ENCODE measurements at regions not wholly inside any gene's neighbourhood (a gene's known extent, or its start where the extent isn't known, plus 50 kb on each side); places are given as distances from the start of the nearest gene placed in this dataset.

GRCh38 chr6:77123527-77123926 lies 339.8 kb downstream of the HTR1B start:
- no peak overlapping the region for H3K27ac ChIP-seq
- POLR2A ChIA-PET (ENCODE audit: unreplicated experiment): no interaction called here
- H3K36me3 ChIP-seq (ENCODE audit: low read depth): no peaks in the 10 kb centered on the region
- no TSS peak for BruUV-seq (replicated peaks)
- H3K9me3 ChIP-seq (ENCODE audit: insufficient read depth, low read depth): no peaks in the 10 kb centered on the region
- H3F3A ChIP-seq (ENCODE audit: insufficient read depth, low read depth): no peaks in the 10 kb centered on the region
- 0 out of 2 replicates have a peak, but pooled peaks cover under 1% of the 10 kb centered on the region for H4K20me1 ChIP-seq (ENCODE audit: insufficient read depth)
- no peak overlapping the region for H3K4me2 ChIP-seq
- H2AFZ ChIP-seq: no peak overlapping the region
- no peak overlapping the region for H3K4me3 ChIP-seq
- CTCF ChIA-PET: no interaction called here
- TF ChIP-seq, protein P1, sequence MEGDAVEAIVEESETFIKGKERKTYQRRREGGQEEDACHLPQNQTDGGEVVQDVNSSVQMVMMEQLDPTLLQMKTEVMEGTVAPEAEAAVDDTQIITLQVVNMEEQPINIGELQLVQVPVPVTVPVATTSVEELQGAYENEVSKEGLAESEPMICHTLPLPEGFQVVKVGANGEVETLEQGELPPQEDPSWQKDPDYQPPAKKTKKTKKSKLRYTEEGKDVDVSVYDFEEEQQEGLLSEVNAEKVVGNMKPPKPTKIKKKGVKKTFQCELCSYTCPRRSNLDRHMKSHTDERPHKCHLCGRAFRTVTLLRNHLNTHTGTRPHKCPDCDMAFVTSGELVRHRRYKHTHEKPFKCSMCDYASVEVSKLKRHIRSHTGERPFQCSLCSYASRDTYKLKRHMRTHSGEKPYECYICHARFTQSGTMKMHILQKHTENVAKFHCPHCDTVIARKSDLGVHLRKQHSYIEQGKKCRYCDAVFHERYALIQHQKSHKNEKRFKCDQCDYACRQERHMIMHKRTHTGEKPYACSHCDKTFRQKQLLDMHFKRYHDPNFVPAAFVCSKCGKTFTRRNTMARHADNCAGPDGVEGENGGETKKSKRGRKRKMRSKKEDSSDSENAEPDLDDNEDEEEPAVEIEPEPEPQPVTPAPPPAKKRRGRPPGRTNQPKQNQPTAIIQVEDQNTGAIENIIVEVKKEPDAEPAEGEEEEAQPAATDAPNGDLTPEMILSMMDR (conservative IDR thresholded peaks at IDR 0.05): no peak
- TF ChIP-seq EZH2 (IDR thresholded peaks at IDR 0.05; ENCODE audit: low read depth): no peak
- no peaks in the 10 kb centered on the region for H3K4me1 ChIP-seq (replicated peaks; ENCODE audit: insufficient read depth)
- no peak for DNase-seq
- H3K79me2 ChIP-seq (ENCODE audit: low read depth): no peaks in the 10 kb centered on the region
- no peaks in the 10 kb centered on the region for H3K27me3 ChIP-seq (ENCODE audit: insufficient read depth, low read depth)
- peaks cover 3% of the 10 kb centered on the region; the same call in 1 of the 2 replicates for H3K9me2 ChIP-seq (ENCODE audit: insufficient read depth)
- intact Hi-C loops (cut with micrococcal nuclease; ENCODE audit: unreplicated experiment): no loop called here

DNA sequence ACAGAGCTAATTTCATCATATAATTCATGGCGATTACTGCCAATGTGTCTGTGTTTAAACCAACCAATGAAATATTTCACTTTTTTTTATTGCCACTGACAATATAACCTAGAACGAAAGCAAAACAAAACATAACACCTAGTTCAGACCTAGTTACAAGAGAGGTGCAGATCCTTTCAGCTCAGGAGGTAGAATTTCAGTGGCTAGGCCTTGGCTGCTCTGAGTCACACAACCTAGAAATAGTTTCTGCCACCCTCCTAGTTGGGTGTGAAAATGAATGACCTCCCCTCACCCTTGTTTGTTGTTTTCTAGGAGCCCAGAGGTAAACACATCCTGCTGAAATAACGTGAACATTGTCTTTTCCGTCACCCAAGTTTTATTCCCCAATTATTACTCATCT lies 356.3 kb downstream of the HTR1B start:
- Histone ChIP-seq H3K79me2 (ENCODE audit: low read depth) (no peaks in the 10 kb centered on the region), H3K4me2 (no peak overlapping the region), H3K4me1 (replicated peaks; ENCODE audit: insufficient read depth) (no peaks in the 10 kb centered on the region), H2AFZ (no peak overlapping the region), H3K27ac (no peak overlapping the region), H3K27me3 (ENCODE audit: insufficient read depth, low read depth) (no peaks in the 10 kb centered on the region), H3K4me3 (no peak overlapping the region), H3F3A (ENCODE audit: insufficient read depth, low read depth) (no peaks in the 10 kb centered on the region), H3K9me2 (ENCODE audit: insufficient read depth) (no peaks in the 10 kb centered on the region), H4K20me1 (ENCODE audit: insufficient read depth) (no peaks in the 10 kb centered on the region), H3K36me3 (ENCODE audit: low read depth) (no peaks in the 10 kb centered on the region), H3K9me3 (ENCODE audit: insufficient read depth, low read depth) (no peaks in the 10 kb centered on the region)
- TF ChIP-seq, protein P1 (conservative IDR thresholded peaks at IDR 0.05): no peak
- TF ChIP-seq EZH2 (IDR thresholded peaks at IDR 0.05; ENCODE audit: low read depth): no peak
- no peak for DNase-seq
- BruUV-seq (replicated peaks): no TSS peak
- POLR2A ChIA-PET (ENCODE audit: unreplicated experiment): interaction anchor here (0.6 kb wide), 1 partner anchor 250 kb away, joined by 3 read pairs; no protein-coding TSS in a partner anchor
- CTCF ChIA-PET: no interaction called here
- intact Hi-C loops (cut with micrococcal nuclease; ENCODE audit: unreplicated experiment): no loop called here

- no peaks in the 10 kb centered on the region for H3F3A ChIP-seq (ENCODE audit: insufficient read depth, low read depth)
- no peaks in the 10 kb centered on the region for H3K9me3 ChIP-seq (ENCODE audit: insufficient read depth, low read depth)
- no peak overlapping the region for H3K4me2 ChIP-seq
- no peaks in the 10 kb centered on the region for H3K9me2 ChIP-seq (ENCODE audit: insufficient read depth)
- H2AFZ ChIP-seq: no peak overlapping the region
- no peak for DNase-seq
- H3K27ac ChIP-seq: no peak overlapping the region
- H3K4me3 ChIP-seq: no peak overlapping the region
- CTCF ChIA-PET: no interaction called here
- H3K79me2 ChIP-seq (ENCODE audit: low read depth): no peaks in the 10 kb centered on the region
- no peaks in the 10 kb centered on the region for H4K20me1 ChIP-seq (ENCODE audit: insufficient read depth)
- no peaks in the 10 kb centered on the region for H3K27me3 ChIP-seq (ENCODE audit: insufficient read depth, low read depth)
- POLR2A ChIA-PET (ENCODE audit: unreplicated experiment): interaction anchor here (0.6 kb wide), 1 partner anchor 8 kb away, joined by 4 read pairs; no protein-coding TSS in a partner anchor
- no TSS peak for BruUV-seq (replicated peaks)
- TF ChIP-seq, protein P1 (conservative IDR thresholded peaks at IDR 0.05): no peak
- TF ChIP-seq EZH2 (IDR thresholded peaks at IDR 0.05; ENCODE audit: low read depth): no peak
- intact Hi-C loops (cut with micrococcal nuclease; ENCODE audit: unreplicated experiment): no loop called here
- H3K4me1 ChIP-seq (replicated peaks; ENCODE audit: insufficient read depth): no peaks in the 10 kb centered on the region
- no peaks in the 10 kb centered on the region for H3K36me3 ChIP-seq (ENCODE audit: low read depth)
Observed at GRCh38 chr6:77105091-77105490, 358.2 kb downstream of the HTR1B start.
